ENCODE measurements at regions not wholly inside any gene's neighbourhood (a gene's known extent, or its start where the extent isn't known, plus 50 kb on each side); places are given as distances from the start of the nearest gene placed in this dataset.

- DNase-seq (ENCODE audit: low read depth in 2 of 3, low spot score in 2 of 3) = no peak
Measured at GRCh38 chr17:68749349-68750207, 148.4 kb upstream of the FAM20A start.

GRCh38 chr17:68748381-68748780 is 147.2 kb upstream of the FAM20A start:
- no peak for DNase-seq (ENCODE audit: low read depth in 2 of 3, low spot score in 2 of 3)

GRCh38 chr17:68740555-68741447 is 139.6 kb upstream of the FAM20A start:
- no peak for DNase-seq (ENCODE audit: low read depth in 2 of 3, low spot score in 2 of 3)

GRCh38 chr17:68737761-68738443 is 136.7 kb upstream of the FAM20A start:
- no peak for DNase-seq (ENCODE audit: low read depth in 2 of 3, low spot score in 2 of 3)

- DNase-seq (ENCODE audit: low read depth in 2 of 3, low spot score in 2 of 3) = no peak
Measured at GRCh38 chr17:68734931-68735330, 133.8 kb upstream of the FAM20A start.

GRCh38 chr17:68734187-68734900 is 133.2 kb upstream of the FAM20A start:
- no peak for DNase-seq (ENCODE audit: low read depth in 2 of 3, low spot score in 2 of 3)

- no peak for DNase-seq (ENCODE audit: low read depth in 2 of 3, low spot score in 2 of 3)
Measured at GRCh38 chr17:68733241-68734176, 132.3 kb upstream of the FAM20A start.

GRCh38 chr17:68732301-68732749 is 131.2 kb upstream of the FAM20A start:
- DNase-seq (ENCODE audit: low read depth in 2 of 3, low spot score in 2 of 3) = no peak

- DNase-seq (ENCODE audit: low read depth in 2 of 3, low spot score in 2 of 3) = no peak
Measured at GRCh38 chr17:68731465-68731864, 130.3 kb upstream of the FAM20A start.

- no peak for DNase-seq (ENCODE audit: low read depth in 2 of 3, low spot score in 2 of 3)
Measured at GRCh38 chr17:68719431-68719830, 118.3 kb upstream of the FAM20A start.

GRCh38 chr17:68718926-68719325 is 117.8 kb upstream of the FAM20A start:
- no peak for DNase-seq (ENCODE audit: low read depth in 2 of 3, low spot score in 2 of 3)

GRCh38 chr17:68718465-68718864 is 117.3 kb upstream of the FAM20A start:
- DNase-seq (ENCODE audit: low read depth in 2 of 3, low spot score in 2 of 3) = no peak

GRCh38 chr17:68714676-68715075 is 113.5 kb upstream of the FAM20A start:
- DNase-seq (ENCODE audit: low read depth in 2 of 3, low spot score in 2 of 3) = no peak

GRCh38 chr17:68711858-68712257 is 110.7 kb upstream of the FAM20A start:
- DNase-seq (ENCODE audit: low read depth in 2 of 3, low spot score in 2 of 3) = no peak

GRCh38 chr17:68710976-68711375 is 109.8 kb upstream of the FAM20A start:
- DNase-seq (ENCODE audit: low read depth in 2 of 3, low spot score in 2 of 3) = no peak

- DNase-seq (ENCODE audit: low read depth in 2 of 3, low spot score in 2 of 3) = no peak
Measured at GRCh38 chr17:68710035-68710780, 109.0 kb upstream of the FAM20A start.

GRCh38 chr17:68709461-68709860 is 108.3 kb upstream of the FAM20A start:
- no peak for DNase-seq (ENCODE audit: low read depth in 2 of 3, low spot score in 2 of 3)

- DNase-seq (ENCODE audit: low read depth in 2 of 3, low spot score in 2 of 3) = no peak
Measured at GRCh38 chr17:68707031-68707430, 105.9 kb upstream of the FAM20A start.

GRCh38 chr17:68706356-68706920 is 105.3 kb upstream of the FAM20A start:
- no peak for DNase-seq (ENCODE audit: low read depth in 2 of 3, low spot score in 2 of 3)
